Ectodermal cell (in vitro differentiated cells): ENCODE measurements at regions not wholly inside any gene's neighbourhood (a gene's known extent, or its start where the extent isn't known, plus 50 kb on each side); places are given as distances from the start of the nearest gene placed in this dataset.

ENCODE experiments used
- H3K27ac ChIP-seq: 2 replicates; pipeline ENCODE4 v1.7.0; 2013; ENCODE audit warnings: mild to moderate bottlenecking, low read depth, low read length; ENCODE audit not compliant: insufficient read depth, poor library complexity, severe bottlenecking
- H3K27me3 ChIP-seq: 2 replicates; pipeline ENCODE4 v1.7.0; 2013; ENCODE audit warnings: mild to moderate bottlenecking, low read length; ENCODE audit not compliant: insufficient read depth, control insufficient read depth, poor library complexity, severe bottlenecking
- H3K36me3 ChIP-seq: one replicate; pipeline ENCODE4 v1.7.0; 2013; ENCODE audit warnings: low read length; ENCODE audit not compliant: control insufficient read depth, insufficient read depth
- H3K4me1 ChIP-seq: one replicate; pipeline ENCODE4 v1.7.0; 2013; ENCODE audit warnings: low read length; ENCODE audit not compliant: control insufficient read depth, insufficient read depth
- H3K4me3 ChIP-seq: 2 replicates; pipeline ENCODE4 v1.7.0; 2013; ENCODE audit warnings: low read depth, low read length, control low read depth; ENCODE audit not compliant: insufficient read depth
- H3K9me3 ChIP-seq: 2 replicates; pipeline ENCODE4 v1.7.0; 2013; ENCODE audit warnings: mild to moderate bottlenecking, low read length, moderate library complexity; ENCODE audit not compliant: control insufficient read depth
- WGBS, 2 experiments: methylation state at CpG; one replicate each; pipeline ENCODE4 v1.1.7; 2013; ENCODE audit warnings: missing lambda C conversion rate in 2 of 2; 5-methylcytosine and 5-hydroxymethylcytosine counted together

GRCh38 chr11:113614097-113614496 lies 92.0 kb downstream of the TMPRSS5 start:
- Histone ChIP-seq H3K27me3 (no peaks in the 10 kb centered on the region), H3K36me3 (no peaks in the 10 kb centered on the region), H3K4me3 (no peak overlapping the region), H3K4me1 (no peaks in the 10 kb centered on the region), H3K27ac (no peak overlapping the region), H3K9me3 (no peaks in the 10 kb centered on the region)
- 93 to 100% methylated on average over 2 of the region's 2 CpGs for WGBS, 2 experiments

- Histone ChIP-seq H3K27me3 (no peaks in the 10 kb centered on the region), H3K9me3 (no peaks in the 10 kb centered on the region), H3K27ac (no peak overlapping the region), H3K4me3 (no peak overlapping the region), H3K4me1 (no peaks in the 10 kb centered on the region), H3K36me3 (no peaks in the 10 kb centered on the region)
- 76% methylated on average over 4 to 5 of the region's 5 CpGs for WGBS, 2 experiments
These were observed 92.5 kb downstream of the TMPRSS5 start for GRCh38 chr11:113613619-113614018.

- H3K4me3 ChIP-seq = no peak overlapping the region
- H3K36me3 ChIP-seq = no peaks in the 10 kb centered on the region
- peaks cover 3% of the 10 kb centered on the region for H3K9me3 ChIP-seq
- H3K27ac ChIP-seq = no peak overlapping the region
- 100% methylated on average over 1 of the region's 1 CpG; no CpG with 5 or more reads in 1 of the 2 experiments for WGBS, 2 experiments
- H3K4me1 ChIP-seq = no peaks in the 10 kb centered on the region
- H3K27me3 ChIP-seq = no peaks in the 10 kb centered on the region
These were observed 101.9 kb downstream of the TMPRSS5 start for GRCh38 chr11:113604186-113604585.

GRCh38 chr11:113603277-113604059 lies 102.6 kb downstream of the TMPRSS5 start:
- WGBS, 2 experiments = 95% methylated on average over 5 of the region's 5 CpGs
- peaks cover 3% of the 10 kb centered on the region for H3K9me3 ChIP-seq
- H3K27me3 ChIP-seq = no peaks in the 10 kb centered on the region
- no peaks in the 10 kb centered on the region for H3K36me3 ChIP-seq
- H3K27ac ChIP-seq = no peak overlapping the region
- no peak overlapping the region for H3K4me3 ChIP-seq
- H3K4me1 ChIP-seq = no peaks in the 10 kb centered on the region

- no peaks in the 10 kb centered on the region for H3K36me3 ChIP-seq
- H3K27me3 ChIP-seq = no peaks in the 10 kb centered on the region
- WGBS, 2 experiments = 86 to 90% methylated on average over 2 of the region's 2 CpGs
- H3K27ac ChIP-seq = no peak overlapping the region
- H3K4me3 ChIP-seq = no peak overlapping the region
- H3K9me3 ChIP-seq = peaks cover 3% of the 10 kb centered on the region
- H3K4me1 ChIP-seq = no peaks in the 10 kb centered on the region
These were observed 103.6 kb downstream of the TMPRSS5 start for GRCh38 chr11:113602483-113602882.

GRCh38 chr11:113596658-113597057 lies 109.5 kb downstream of the TMPRSS5 start:
- Histone ChIP-seq H3K4me3 (no peak overlapping the region), H3K27ac (no peak overlapping the region), H3K4me1 (no peaks in the 10 kb centered on the region), H3K27me3 (no peaks in the 10 kb centered on the region), H3K36me3 (no peaks in the 10 kb centered on the region), H3K9me3 (no peaks in the 10 kb centered on the region)
- WGBS, 2 experiments = 77 to 85% methylated on average over 5 of the region's 5 CpGs

GRCh38 chr11:113595810-113596594 lies 110.1 kb downstream of the TMPRSS5 start:
- Histone ChIP-seq H3K36me3 (no peaks in the 10 kb centered on the region), H3K9me3 (no peaks in the 10 kb centered on the region), H3K27ac (no peak overlapping the region), H3K4me1 (no peaks in the 10 kb centered on the region), H3K27me3 (no peaks in the 10 kb centered on the region), H3K4me3 (no peak overlapping the region)
- 96 to 97% methylated on average over 1 of the region's 3 CpGs for WGBS, 2 experiments

GRCh38 chr11:113593698-113594308 lies 112.3 kb downstream of the TMPRSS5 start:
- H3K36me3 ChIP-seq = no peaks in the 10 kb centered on the region
- no peak overlapping the region for H3K4me3 ChIP-seq
- H3K9me3 ChIP-seq = no peaks in the 10 kb centered on the region
- no peaks in the 10 kb centered on the region for H3K4me1 ChIP-seq
- no peaks in the 10 kb centered on the region for H3K27me3 ChIP-seq
- WGBS, 2 experiments = 89 to 93% methylated on average over 6 of the region's 6 CpGs
- no peak overlapping the region for H3K27ac ChIP-seq

- H3K4me1 ChIP-seq = no peaks in the 10 kb centered on the region
- no peaks in the 10 kb centered on the region for H3K9me3 ChIP-seq
- no peak overlapping the region for H3K4me3 ChIP-seq
- H3K36me3 ChIP-seq = no peaks in the 10 kb centered on the region
- H3K27ac ChIP-seq = no peak overlapping the region
- no peaks in the 10 kb centered on the region for H3K27me3 ChIP-seq
- WGBS, 2 experiments = 76 to 77% methylated on average over 3 of the region's 3 CpGs
These were observed 115.0 kb downstream of the TMPRSS5 start for GRCh38 chr11:113591117-113591516.

GRCh38 chr11:113587308-113587739 lies 112.1 kb upstream of the DRD2 start:
- no peaks in the 10 kb centered on the region for H3K36me3 ChIP-seq
- no peaks in the 10 kb centered on the region for H3K27me3 ChIP-seq
- no peaks in the 10 kb centered on the region for H3K4me1 ChIP-seq
- 93 to 95% methylated on average over 4 of the region's 4 CpGs for WGBS, 2 experiments
- no peaks in the 10 kb centered on the region for H3K9me3 ChIP-seq
- no peak overlapping the region for H3K4me3 ChIP-seq
- no peak overlapping the region for H3K27ac ChIP-seq
